ENCODE measurements at regions not wholly inside any gene's neighbourhood (a gene's known extent, or its start where the extent isn't known, plus 50 kb on each side); places are given as distances from the start of the nearest gene placed in this dataset.
"Not testable (repeated sequence)": the region's sequence is repeated elsewhere in the genome, so short reads cannot be mapped to it uniquely, and the experiment has no call there.

GRCh38 chr4:23956601-23957364 is 66.9 kb upstream of the PPARGC1A start:
- Histone ChIP-seq H3K4me3 (no peak overlapping the region), H3K4me1 (no peaks in the 10 kb centered on the region), H3K9me3 (no peaks in the 10 kb centered on the region), H3K27ac (no peak overlapping the region), H3K36me3 (no peaks in the 10 kb centered on the region), H3K27me3 (no peaks in the 10 kb centered on the region)
- DNase-seq (ENCODE audit: low spot score in 2 of 2): no peak
- TF ChIP-seq POLR2AphosphoS5 (IDR thresholded peaks at IDR 0.05) (no peak), POLR2A (IDR thresholded peaks at IDR 0.05) (no peak), CTCF (IDR thresholded peaks at IDR 0.05) (no peak)
- intact Hi-C loops (cut with DNase I; ENCODE audit: low total_unique reads): no loop called here

- peak overlapping the region in 1 of 3 donors; percentile 34 for H3K4me3 ChIP-seq
- H3K27ac ChIP-seq: no peak overlapping the region
- no peaks in the 10 kb centered on the region for H3K36me3 ChIP-seq
- H3K27me3 ChIP-seq: no peaks in the 10 kb centered on the region
- intact Hi-C loops (cut with DNase I; ENCODE audit: low total_unique reads): no loop called here
- TF ChIP-seq CTCF (IDR thresholded peaks at IDR 0.05) (no peak), POLR2A (IDR thresholded peaks at IDR 0.05) (no peak), POLR2AphosphoS5 (IDR thresholded peaks at IDR 0.05) (no peak)
- no peaks in the 10 kb centered on the region for H3K4me1 ChIP-seq
- H3K9me3 ChIP-seq: no peaks in the 10 kb centered on the region
- DNase-seq (ENCODE audit: low spot score in 2 of 2): no peak
These were observed 62.4 kb upstream of the PPARGC1A start for GRCh38 chr4:23952258-23952657.

- Histone ChIP-seq H3K36me3 (no peaks in the 10 kb centered on the region), H3K4me3 (no peak overlapping the region), H3K27me3 (no peaks in the 10 kb centered on the region), H3K4me1 (no peaks in the 10 kb centered on the region), H3K9me3 (no peaks in the 10 kb centered on the region), H3K27ac (no peak overlapping the region)
- no peak for DNase-seq (ENCODE audit: low spot score in 2 of 2)
- TF ChIP-seq POLR2A (IDR thresholded peaks at IDR 0.05) (no peak), CTCF (IDR thresholded peaks at IDR 0.05) (no peak), POLR2AphosphoS5 (IDR thresholded peaks at IDR 0.05) (no peak)
- intact Hi-C loops (cut with DNase I; ENCODE audit: low total_unique reads): no loop called here
These were observed 58.0 kb upstream of the PPARGC1A start for GRCh38 chr4:23947826-23948225.

DNA sequence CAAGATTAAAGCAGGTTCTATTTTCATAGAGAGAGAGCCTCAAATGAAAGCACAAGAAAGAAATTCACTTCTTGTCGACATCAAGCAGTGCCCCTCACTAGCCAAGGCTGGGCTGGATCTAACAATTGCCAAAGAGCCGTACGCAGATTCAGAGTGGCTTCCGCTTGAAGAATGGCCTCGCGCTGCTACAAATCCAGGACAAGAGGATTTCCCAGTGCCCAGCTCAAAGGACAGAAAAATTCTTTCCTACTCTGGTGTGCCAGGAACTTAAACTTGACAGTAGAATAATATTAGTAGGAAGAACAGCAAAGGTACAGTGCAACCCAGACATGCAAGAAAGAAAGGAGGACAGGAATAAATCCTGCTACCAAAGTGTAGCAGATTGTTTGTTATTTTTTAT is 56.5 kb upstream of the PPARGC1A start:
- no peak for DNase-seq (ENCODE audit: low spot score in 2 of 2)
- TF ChIP-seq POLR2AphosphoS5 (IDR thresholded peaks at IDR 0.05): no peak
- TF ChIP-seq CTCF (IDR thresholded peaks at IDR 0.05): no peak
- no peak for TF ChIP-seq POLR2A (IDR thresholded peaks at IDR 0.05)
- no peaks in the 10 kb centered on the region for H3K4me1 ChIP-seq
- H3K27me3 ChIP-seq: no peaks in the 10 kb centered on the region
- no peak overlapping the region for H3K4me3 ChIP-seq
- H3K27ac ChIP-seq: peak overlapping the region in 1 of 2 donors; percentile 7
- no peaks in the 10 kb centered on the region for H3K9me3 ChIP-seq
- intact Hi-C loops (cut with DNase I; ENCODE audit: low total_unique reads): no loop called here
- H3K36me3 ChIP-seq: no peaks in the 10 kb centered on the region

DNA sequence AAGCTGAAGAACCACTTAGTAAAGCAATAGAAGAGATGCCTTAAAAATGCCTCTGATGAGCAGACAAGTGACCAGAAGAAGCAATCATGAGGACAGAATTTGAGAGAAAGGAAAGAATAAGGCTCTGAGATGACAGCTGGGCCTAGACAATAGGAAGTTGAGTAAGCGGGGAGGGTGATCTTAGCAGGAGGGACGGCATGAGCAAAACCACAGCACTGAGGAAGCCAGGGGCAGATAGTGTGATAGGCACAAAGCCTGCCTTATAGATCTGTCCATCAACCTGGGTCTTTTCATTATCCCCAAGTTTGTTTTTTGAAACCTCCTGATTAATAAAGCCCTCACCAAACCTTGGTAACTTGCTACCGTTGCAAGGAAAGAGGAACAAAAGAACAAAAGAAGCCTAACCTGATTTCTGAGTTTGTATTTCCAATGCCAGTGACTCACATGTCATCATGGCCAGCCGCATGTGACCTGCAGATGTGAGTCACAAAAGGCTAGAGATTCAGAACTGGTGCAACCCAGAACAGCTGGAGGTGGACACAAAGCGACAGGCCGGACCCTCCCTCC is 55.7 kb upstream of the PPARGC1A start:
- Histone ChIP-seq H3K9me3 (no peaks in the 10 kb centered on the region), H3K27ac (peak overlapping the region in 1 of 2 donors; percentile 47), H3K27me3 (no peaks in the 10 kb centered on the region), H3K36me3 (no peaks in the 10 kb centered on the region), H3K4me1 (no peaks in the 10 kb centered on the region), H3K4me3 (no peak overlapping the region)
- intact Hi-C loops (cut with DNase I; ENCODE audit: low total_unique reads): no loop called here
- TF ChIP-seq CTCF (IDR thresholded peaks at IDR 0.05): no peak
- no peak for TF ChIP-seq POLR2A (IDR thresholded peaks at IDR 0.05)
- no peak for TF ChIP-seq POLR2AphosphoS5 (IDR thresholded peaks at IDR 0.05)
- DNase-seq (ENCODE audit: low spot score in 2 of 2): peak; percentile 53 to 69

DNA sequence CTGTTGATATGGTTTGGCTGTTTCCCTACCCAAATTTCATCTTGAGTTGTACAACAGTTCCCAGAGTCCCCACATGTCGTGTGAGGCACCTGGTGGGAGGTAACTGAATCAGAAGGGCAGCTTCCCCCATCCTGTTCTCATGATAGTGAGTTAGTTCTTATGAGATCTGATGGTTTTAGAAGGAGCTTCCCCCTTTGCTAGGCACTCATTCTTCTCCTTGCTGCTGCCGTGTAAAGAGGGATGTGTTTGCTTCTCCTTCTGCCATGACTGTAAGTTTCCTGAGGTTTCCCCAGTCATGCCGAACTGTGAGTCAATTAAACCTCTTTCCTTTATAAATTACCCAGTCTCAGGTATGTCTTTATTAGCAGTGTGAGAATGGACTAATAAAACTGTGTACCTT is 54.7 kb upstream of the PPARGC1A start:
- H3K4me1 ChIP-seq; intact Hi-C loops (cut with DNase I; ENCODE audit: low total_unique reads); DNase-seq (ENCODE audit: low spot score in 2 of 2); H3K9me3 ChIP-seq; H3K36me3 ChIP-seq; H3K27ac ChIP-seq; H3K27me3 ChIP-seq; H3K4me3 ChIP-seq: not testable (repeated sequence)
